K562 (cell line): ENCODE measurements at regions not wholly inside any gene's neighbourhood (a gene's known extent, or its start where the extent isn't known, plus 50 kb on each side); places are given as distances from the start of the nearest gene placed in this dataset.

Experiments
- ATAC-seq: fragments of 200-7000 bp; cut with Tn5 transposase; 3 replicates; pipeline ENCODE4 v1.9.1; 2020; ENCODE audit warnings: moderate library complexity
- BruUV-seq: library from RNA; stranded (reverse); fragments of 400-500 nt; replicated peaks from 2 replicates; lab custom pipeline; 2021; lab: Mats Ljungman, UMichigan
- CTCF ChIA-PET: fragments of 300-600 bp; formaldehyde crosslinking; extraction: SDS; loops from one replicate; lab custom pipeline; 2021; ENCODE audit warnings: low intra/inter-chr PET ratio; lab: Yijun Ruan, JAX
- POLR2A ChIA-PET: fragments of 300-600, 350-650 bp; sonication (Branson Sonifier 250); formaldehyde crosslinking; extraction: SDS; loops from one replicate; lab custom pipeline; 2021; ENCODE audit warnings: antibody characterized with exemption, inconsistent platforms; lab: Yijun Ruan, JAX
- DNase-seq, 4 experiments: peaks; one replicate each; pipeline versions ENCODE4 v3.0.0 to v3.0.0-alpha.2; 2011 to 2018; ENCODE audit warnings: low spot score in 3 of 4, mixed read lengths in 3 of 4; ENCODE audit errors: extremely low read depth in 1 of 4
- FAIRE-seq: peaks from 2 replicates; lab custom pipeline; 2011; peaks lifted over from hg19 to GRCh38; lab: Jason Lieb, UNC
- H2AFZ ChIP-seq: 2 replicates; pipeline ENCODE4 v1.6.0; 2011; ENCODE audit warnings: low read depth, low read length, control low read depth, inconsistent platforms
- H3K27ac ChIP-seq: fragments of 200-600 bp; 3 replicates; pipeline ENCODE4 v1.8.0; 2011; ENCODE audit warnings: low read depth, mild to moderate bottlenecking, control low read depth, inconsistent platforms, low read length, moderate library complexity, mixed read lengths; ENCODE audit errors: extremely low read depth
- H3K27me3 ChIP-seq, 2 experiments: fragments of 300-600 bp in 1 of 2; 2 replicates in 1 of 2; 3 replicates in 1 of 2; pipeline versions ENCODE4 v1.6.0 to v1.8.0; 2011; ENCODE audit warnings: inconsistent platforms in 2 of 2, low read length in 2 of 2, mild to moderate bottlenecking in 1 of 2, mixed read lengths in 1 of 2, moderate library complexity in 1 of 2; ENCODE audit not compliant: control insufficient read depth in 2 of 2, insufficient read depth in 2 of 2
- H3K36me3 ChIP-seq: fragments of 300-600 bp; 3 replicates; pipeline ENCODE4 v1.8.0; 2011; ENCODE audit warnings: mild to moderate bottlenecking, low read length, inconsistent platforms; ENCODE audit not compliant: control insufficient read depth, insufficient read depth
- H3K4me1 ChIP-seq, 2 experiments: fragments of 200-600 bp in 1 of 2; replicated peaks in 1 of 2; 2 replicates in 1 of 2; 3 replicates in 1 of 2; pipeline versions ENCODE4 v1.5.1 to v1.8.0; 2011; ENCODE audit warnings: inconsistent platforms in 2 of 2, low read length in 2 of 2, mild to moderate bottlenecking in 1 of 2, mixed read lengths in 1 of 2, moderate library complexity in 1 of 2; ENCODE audit not compliant: control insufficient read depth in 2 of 2, insufficient read depth in 2 of 2
- H3K4me2 ChIP-seq: 2 replicates; pipeline ENCODE4 v1.6.1; 2011; ENCODE audit warnings: low read length, control low read depth, inconsistent platforms, mixed read lengths; ENCODE audit not compliant: insufficient read depth
- H3K4me3 ChIP-seq: fragments of 200-600 bp; sonication (generic), shearing (Covaris generic); 2 replicates; pipeline ENCODE4 v1.5.1; 2016; ENCODE audit warnings: control low read depth, inconsistent platforms
- H3K79me2 ChIP-seq: fragments of 200-600 bp; 3 replicates; pipeline ENCODE4 v1.8.0; 2011; ENCODE audit warnings: low read length, inconsistent platforms; ENCODE audit not compliant: control insufficient read depth, insufficient read depth
- H3K9ac ChIP-seq, 2 experiments: 2 replicates each; pipeline versions ENCODE4 v1.6.0 to v1.6.1; 2011; ENCODE audit warnings: low read depth in 2 of 2, low read length in 2 of 2, control low read depth in 1 of 2, inconsistent platforms in 1 of 2, mild to moderate bottlenecking in 1 of 2, mixed read lengths in 1 of 2; ENCODE audit not compliant: insufficient read depth in 1 of 2
- H3K9me1 ChIP-seq: one replicate; pipeline ENCODE4 v1.6.0; 2011; ENCODE audit warnings: inconsistent platforms, mild to moderate bottlenecking, low read length, moderate library complexity; ENCODE audit not compliant: control insufficient read depth, insufficient read depth
- H3K9me3 ChIP-seq: replicated peaks from 2 replicates; pipeline ENCODE4 v1.5.1; 2011; ENCODE audit warnings: low read depth, low read length, inconsistent platforms; ENCODE audit not compliant: control insufficient read depth, insufficient read depth
- H4K20me1 ChIP-seq: replicated peaks from 2 replicates; pipeline ENCODE4 v1.6.1; 2011; ENCODE audit warnings: low read length, inconsistent platforms, mixed read lengths; ENCODE audit not compliant: control insufficient read depth, insufficient read depth
- CREB5 ChIP-seq: fragments of 250-450 bp; sonication (Bioruptor Pico); IDR thresholded peaks from 2 replicates; pipeline ENCODE4 v1.5.0; 2020; ENCODE audit warnings: mild to moderate bottlenecking
- CTCF ChIP-seq, 3 experiments: IDR thresholded peaks in 2 of 3; conservative IDR thresholded peaks in 1 of 3; 2 replicates each; pipeline ENCODE4 v1.5.1; 2011 to 2012; ENCODE audit warnings: low read length in 3 of 3, mild to moderate bottlenecking in 3 of 3, control low read depth in 2 of 3, improper control_type of control experiment in 1 of 3, inconsistent platforms in 1 of 3, low read depth in 1 of 3, mixed read lengths in 1 of 3, moderate library complexity in 1 of 3; ENCODE audit not compliant: insufficient read depth in 2 of 3
- FUS ChIP-seq: fragments of 200-400 bp; formaldehyde crosslinking; optimal IDR thresholded peaks from 2 replicates; pipeline ENCODE3; 2017; ENCODE audit warnings: low read depth, low read length
- GTF2B ChIP-seq: IDR thresholded peaks from 2 replicates; pipeline ENCODE4 v1.6.1; 2011; ENCODE audit not compliant: insufficient read length; ENCODE audit errors: extremely low read depth
- GTF3C2 ChIP-seq: IDR thresholded peaks from 3 replicates; pipeline ENCODE4 v1.6.1; 2011; ENCODE audit warnings: borderline replicate concordance, mild to moderate bottlenecking, moderate library complexity; ENCODE audit not compliant: insufficient read length; ENCODE audit errors: extremely low read depth
- KLF16 ChIP-seq: IDR thresholded peaks from 2 replicates; pipeline ENCODE4 v1.6.1; 2016; ENCODE audit warnings: antibody characterized with exemption
- MAFG ChIP-seq: fragments of 450-650 bp; conservative IDR thresholded peaks from 2 replicates; pipeline ENCODE4 v1.6.1; 2016; ENCODE audit warnings: missing genetic modification characterization, missing compliant biosample characterization
- MBD2 ChIP-seq: sonication (generic); IDR thresholded peaks from 2 replicates; pipeline ENCODE4 v1.6.1; 2016; ENCODE audit warnings: low read depth, borderline replicate concordance
- RNF2 ChIP-seq: sonication (generic); IDR thresholded peaks from 2 replicates; pipeline ENCODE4 v1.6.1; 2016
- ZBTB12 ChIP-seq: fragments of 250-450 bp; sonication (Bioruptor Pico); IDR thresholded peaks from 2 replicates; pipeline ENCODE4 v1.4.0; 2020
- ZKSCAN8 ChIP-seq: fragments of 200-800 bp; sonication (Bioruptor generic); IDR thresholded peaks from 2 replicates; pipeline ENCODE4 v1.6.1; 2016; ENCODE audit warnings: missing genetic modification characterization, missing compliant biosample characterization
- ZNF511 ChIP-seq: sonication (generic); formaldehyde crosslinking; IDR thresholded peaks from 2 replicates; pipeline ENCODE4 v1.8.0; 2022; ENCODE audit warnings: mild to moderate bottlenecking, missing genetic modification reagents
- ZNF57 ChIP-seq: fragments of 450-650 bp; formaldehyde crosslinking; IDR thresholded peaks from 2 replicates; pipeline ENCODE4 v1.4.0; 2020; ENCODE audit warnings: mild to moderate bottlenecking, moderate library complexity
- ZNF586 ChIP-seq: fragments of 450-650 bp; formaldehyde crosslinking; conservative IDR thresholded peaks from 2 replicates; pipeline ENCODE4 v1.4.0; 2020; ENCODE audit warnings: mild to moderate bottlenecking, moderate library complexity
- WGBS: fragments of 100-300 bp; shearing (Covaris generic); methylation state at CpG from one replicate; pipeline ENCODE4 v1.1.6; 2016; ENCODE audit warnings: low coverage, mixed read lengths; ENCODE audit not compliant: insufficient coverage; ENCODE audit errors: missing lambda C conversion rate; 5-methylcytosine and 5-hydroxymethylcytosine counted together
- in situ Hi-C: fragments of 300-500 bp; cut with MboI; formaldehyde crosslinking; loops from 4 replicates; pipeline ENCODE4 v1.15.0; 2018; ENCODE audit warnings: inconsistent platforms, mixed read lengths
- intact Hi-C: fragments of 100-400 bp; cut with micrococcal nuclease; formaldehyde crosslinking; loops from 2 replicates; pipeline ENCODE4 v1.14.2; 2022

GRCh38 chr1:221867003-221867402 is 125.1 kb upstream of the DUSP10 start:
- peak; percentile 37 for FAIRE-seq
- in situ Hi-C loops, result no loop called here
- Histone ChIP-seq H3K36me3 (no peaks in the 10 kb centered on the region), H3K9me3 (no peaks in the 10 kb centered on the region), H3K27ac (no peak overlapping the region), H3K4me2 (no peak overlapping the region), H3K4me3 (no peak overlapping the region), H2AFZ (no peak overlapping the region), H3K9ac (no peak overlapping the region), H3K4me1 (no peaks in the 10 kb centered on the region), H3K9me1 (no peaks in the 10 kb centered on the region), H3K79me2 (no peaks in the 10 kb centered on the region), H4K20me1 (no peaks in the 10 kb centered on the region), H3K27me3 (peaks cover 0 to 6% of the 10 kb centered on the region in 2 experiments; a peak in 1 of 5 replicates)
- ChIA-PET CTCF (no interaction called here), POLR2A (no interaction called here)
- intact Hi-C loops, result no loop called here
- ATAC-seq, result no peak
- no peak for DNase-seq
- BruUV-seq, result no TSS peak
- 0% methylated on average over 1 of the region's 1 CpG for WGBS
- TF ChIP-seq RNF2 (no peak), CREB5 (CRISPR knock-in tag) (no peak), KLF16 (no peak), MAFG (tag) (no peak), ZNF586 (no peak), ZKSCAN8 (CRISPR knock-in tag) (no peak), ZNF57 (CRISPR knock-in tag) (no peak), GTF3C2 (no peak), ZBTB12 (CRISPR knock-in tag) (no peak), ZNF511 (CRISPR knock-in tag) (no peak), FUS (no peak), GTF2B (no peak), MBD2 (no peak), CTCF (IDR thresholded peaks at IDR 0.05 in 2 of 3, conservative IDR thresholded peaks at IDR 0.05 in 1 of 3; ENCODE audit: insufficient read depth in 2 of 3, low read depth in 1 of 3, low read length in 3 of 3) (no peak)
